BLaER1 (cell line): ENCODE measurements at regions not wholly inside any gene's neighbourhood (a gene's known extent, or its start where the extent isn't known, plus 50 kb on each side); places are given as distances from the start of the nearest gene placed in this dataset.

Source experiments
- H3K27ac ChIP-seq: shearing (Covaris generic); formaldehyde crosslinking; 2 replicates; pipeline ENCODE4 v1.8.1; 2022
- H3K27me3 ChIP-seq: shearing (Covaris generic); formaldehyde crosslinking; 2 replicates; pipeline ENCODE4 v1.8.1; 2022
- H3K36me3 ChIP-seq: shearing (Covaris generic); formaldehyde crosslinking; 2 replicates; pipeline ENCODE4 v1.8.1; 2022
- H3K4me1 ChIP-seq: shearing (Covaris generic); formaldehyde crosslinking; 2 replicates; pipeline ENCODE4 v1.8.1; 2022
- H3K4me2 ChIP-seq: shearing (Covaris generic); formaldehyde crosslinking; 2 replicates; pipeline ENCODE4 v1.8.1; 2022
- H3K4me3 ChIP-seq: shearing (Covaris generic); formaldehyde crosslinking; 2 replicates; pipeline ENCODE4 v1.8.1; 2022
- H3K9ac ChIP-seq: shearing (Covaris generic); formaldehyde crosslinking; 2 replicates; pipeline ENCODE4 v1.8.1; 2022
- H3K9me3 ChIP-seq: shearing (Covaris generic); formaldehyde crosslinking; 2 replicates; pipeline ENCODE4 v1.8.1; 2022
- H4K20me1 ChIP-seq: shearing (Covaris generic); formaldehyde crosslinking; 2 replicates; pipeline ENCODE4 v1.8.1; 2022
- Cebpa-rat ChIP-seq: shearing (Covaris generic); IDR thresholded peaks from 2 replicates; pipeline ENCODE4 v1.8.1; 2022

DNA sequence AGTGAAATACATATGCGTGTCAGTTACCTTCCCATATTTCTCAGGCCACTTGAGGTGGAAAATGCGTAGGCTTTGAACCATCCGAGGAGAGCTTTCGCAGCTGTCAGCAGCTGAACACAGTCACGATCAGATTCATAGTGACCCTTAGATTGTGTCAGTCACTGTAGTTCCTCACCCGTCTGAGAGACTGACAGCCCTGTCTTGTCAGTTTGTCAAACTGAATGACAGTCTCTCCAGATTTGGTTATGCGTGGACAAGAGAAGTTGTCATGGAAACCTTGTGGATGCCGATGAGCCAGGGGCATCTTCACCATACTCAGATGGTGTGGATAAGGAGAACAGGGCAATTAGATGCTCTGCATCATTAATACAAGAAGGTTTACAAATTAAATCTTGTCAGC is 546.3 kb downstream of the TYW1 start:
- TF ChIP-seq Cebpa-rat, result no peak
- Histone ChIP-seq H3K36me3 (no peaks in the 10 kb centered on the region), H3K27me3 (no peaks in the 10 kb centered on the region), H3K9ac (no peak overlapping the region), H3K4me3 (no peak overlapping the region), H3K9me3 (no peaks in the 10 kb centered on the region), H3K4me2 (no peak overlapping the region), H4K20me1 (no peaks in the 10 kb centered on the region), H3K4me1 (no peaks in the 10 kb centered on the region), H3K27ac (no peak overlapping the region)

DNA sequence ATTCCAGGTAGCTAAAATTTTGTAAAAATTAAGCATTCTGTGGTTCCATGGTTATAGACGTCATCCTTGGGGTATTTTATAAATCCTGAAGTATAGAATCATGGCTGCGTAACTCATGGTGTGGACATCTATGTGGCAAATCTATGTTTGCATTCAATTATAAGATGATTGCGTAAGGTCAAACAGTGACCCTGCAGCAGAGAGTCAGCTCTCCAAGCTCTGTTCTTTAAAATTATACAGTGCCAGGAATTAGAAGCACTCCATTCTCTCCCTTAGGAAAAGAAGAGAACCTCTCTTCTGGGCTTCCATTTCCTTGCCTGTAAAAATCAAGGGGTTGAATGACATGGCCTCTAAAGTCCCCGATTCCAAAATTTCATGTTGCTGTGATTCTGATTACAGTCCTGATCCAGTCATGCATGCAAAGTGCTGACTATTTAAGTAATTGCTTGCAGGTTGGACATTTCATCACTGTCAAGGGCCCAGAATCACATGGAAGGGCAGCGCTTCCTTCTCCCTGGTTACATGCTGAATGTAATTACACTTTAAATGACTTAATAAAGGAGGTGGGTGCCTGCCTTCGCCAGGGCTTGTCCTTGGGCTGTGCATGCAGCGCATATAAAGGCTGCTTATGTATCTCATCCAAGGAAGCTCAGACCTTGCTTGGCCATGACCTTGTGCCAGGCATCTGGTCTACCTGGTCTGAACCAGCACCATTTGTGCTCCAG is 550.7 kb downstream of the TYW1 start:
- Histone ChIP-seq H4K20me1 (no peaks in the 10 kb centered on the region), H3K27me3 (no peaks in the 10 kb centered on the region), H3K4me1 (no peaks in the 10 kb centered on the region), H3K27ac (no peak overlapping the region), H3K9ac (no peak overlapping the region), H3K9me3 (peaks cover 16% of the 10 kb centered on the region; the same call in 1 of the 2 replicates), H3K4me2 (no peak overlapping the region), H3K4me3 (no peak overlapping the region), H3K36me3 (no peaks in the 10 kb centered on the region)
- no peak for TF ChIP-seq Cebpa-rat

DNA sequence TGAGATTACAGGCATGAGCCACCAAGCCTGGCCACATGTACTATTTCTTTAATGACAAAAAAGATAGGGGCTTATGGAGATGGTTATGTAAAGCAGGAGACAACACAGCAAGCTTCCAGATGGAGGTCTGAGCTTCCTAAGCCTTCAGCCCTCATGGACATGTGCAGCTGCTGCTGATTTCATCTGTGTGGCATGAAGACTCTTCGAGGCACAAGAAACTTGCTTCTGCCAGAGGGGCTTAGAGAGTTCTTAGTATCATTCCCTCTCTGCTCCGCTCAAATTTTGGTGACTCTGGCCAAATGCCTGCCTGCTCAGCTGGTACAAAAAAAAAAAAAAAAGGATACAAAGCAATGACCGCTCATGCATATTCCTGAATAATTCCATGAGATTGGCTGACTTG is 552.5 kb downstream of the TYW1 start:
- no peak for TF ChIP-seq Cebpa-rat
- no peaks in the 10 kb centered on the region for H4K20me1 ChIP-seq
- H3K27me3 ChIP-seq, result no peaks in the 10 kb centered on the region
- H3K36me3 ChIP-seq, result no peaks in the 10 kb centered on the region
- H3K9me3 ChIP-seq, result peaks cover 16% of the 10 kb centered on the region; the same call in 1 of the 2 replicates
- no peak overlapping the region for H3K27ac ChIP-seq
- no peak overlapping the region for H3K4me2 ChIP-seq
- H3K9ac ChIP-seq, result no peak overlapping the region
- no peak overlapping the region for H3K4me3 ChIP-seq
- no peaks in the 10 kb centered on the region for H3K4me1 ChIP-seq

DNA sequence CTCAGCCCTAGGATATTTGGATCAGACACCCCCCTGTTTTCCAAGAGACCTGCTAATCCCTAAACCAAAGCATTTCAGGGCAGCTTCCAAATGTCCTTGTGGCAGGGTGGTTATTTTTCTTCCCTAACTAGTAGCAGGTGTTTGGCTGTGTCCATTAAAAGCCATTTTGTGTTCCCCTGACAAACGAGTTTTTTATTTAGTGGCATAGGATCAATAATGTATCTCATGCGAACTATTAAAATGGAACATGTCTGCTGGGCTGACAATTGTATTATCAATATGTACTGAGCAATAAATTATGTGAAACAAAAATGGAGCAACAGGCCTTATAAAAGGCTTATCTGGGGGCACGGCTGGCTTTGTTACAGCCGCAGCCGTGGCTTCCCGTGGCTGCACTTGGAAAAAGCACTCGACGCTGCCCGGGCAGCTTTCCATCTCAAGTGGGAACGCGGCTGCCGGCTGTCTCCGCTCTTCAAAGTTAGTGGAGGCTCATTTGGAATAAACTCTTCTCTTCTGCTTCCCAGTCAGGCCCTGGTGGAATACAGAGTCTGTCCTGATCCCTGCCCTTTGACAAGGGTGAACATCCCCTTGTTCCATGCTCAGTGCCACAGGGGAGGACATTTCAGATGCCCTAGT is 554.3 kb downstream of the TYW1 start:
- Histone ChIP-seq H3K9ac (no peak overlapping the region), H3K27me3 (no peaks in the 10 kb centered on the region), H4K20me1 (no peaks in the 10 kb centered on the region), H3K36me3 (no peaks in the 10 kb centered on the region), H3K4me2 (no peak overlapping the region), H3K27ac (no peak overlapping the region), H3K4me1 (no peaks in the 10 kb centered on the region), H3K4me3 (no peak overlapping the region), H3K9me3 (peaks cover 16% of the 10 kb centered on the region; the same call in 1 of the 2 replicates)
- no peak for TF ChIP-seq Cebpa-rat

DNA sequence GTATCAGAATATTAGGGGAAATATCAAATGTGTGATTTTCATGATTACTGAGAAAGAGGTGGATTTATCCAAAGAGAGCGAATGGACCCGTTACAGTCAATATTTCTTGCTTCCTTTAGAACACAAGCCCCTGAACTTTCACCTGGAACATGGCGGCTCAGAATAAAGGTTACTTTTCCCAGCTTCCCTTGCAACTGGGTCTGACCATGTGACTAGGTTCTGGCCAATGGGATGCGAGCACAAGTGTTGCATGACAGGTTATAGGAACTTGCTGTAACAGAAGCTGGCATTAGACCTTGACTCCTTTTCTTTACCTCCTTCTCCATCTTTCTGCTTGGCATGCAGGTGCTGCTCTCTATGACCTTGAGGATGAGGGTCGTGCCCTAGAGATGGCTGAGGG is 556.1 kb downstream of the TYW1 start:
- H3K27ac ChIP-seq, result no peak overlapping the region
- no peaks in the 10 kb centered on the region for H3K36me3 ChIP-seq
- no peak overlapping the region for H3K4me2 ChIP-seq
- H3K4me1 ChIP-seq, result no peaks in the 10 kb centered on the region
- TF ChIP-seq Cebpa-rat, result no peak
- H3K4me3 ChIP-seq, result no peak overlapping the region
- H3K27me3 ChIP-seq, result no peaks in the 10 kb centered on the region
- H3K9me3 ChIP-seq, result peaks cover 16% of the 10 kb centered on the region; the same call in 1 of the 2 replicates
- no peaks in the 10 kb centered on the region for H4K20me1 ChIP-seq
- H3K9ac ChIP-seq, result no peak overlapping the region

DNA sequence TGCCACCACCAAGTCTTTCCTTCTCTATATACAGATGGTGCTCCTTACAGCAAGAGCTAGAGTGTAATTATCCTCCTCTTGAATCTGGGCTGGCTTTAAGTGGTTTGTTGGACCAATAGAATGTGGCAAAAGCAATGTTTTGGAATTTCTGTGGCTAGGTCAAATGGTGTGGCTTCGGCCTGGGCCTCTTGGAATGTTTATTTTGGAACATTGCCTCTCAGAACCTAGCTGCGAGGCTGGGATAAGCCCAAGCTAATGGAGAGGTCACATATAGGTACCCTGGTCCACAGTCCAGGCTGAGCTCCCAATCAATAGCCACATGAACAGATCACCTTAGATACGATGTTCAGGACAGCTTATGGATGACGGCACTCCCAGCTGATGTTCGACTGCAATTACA is 556.7 kb downstream of the TYW1 start:
- TF ChIP-seq Cebpa-rat, result no peak
- peaks cover 16% of the 10 kb centered on the region; the same call in 1 of the 2 replicates for H3K9me3 ChIP-seq
- H4K20me1 ChIP-seq, result no peaks in the 10 kb centered on the region
- no peak overlapping the region for H3K27ac ChIP-seq
- no peaks in the 10 kb centered on the region for H3K4me1 ChIP-seq
- H3K27me3 ChIP-seq, result no peaks in the 10 kb centered on the region
- no peak overlapping the region for H3K4me2 ChIP-seq
- no peak overlapping the region for H3K4me3 ChIP-seq
- H3K9ac ChIP-seq, result no peak overlapping the region
- H3K36me3 ChIP-seq, result no peaks in the 10 kb centered on the region

DNA sequence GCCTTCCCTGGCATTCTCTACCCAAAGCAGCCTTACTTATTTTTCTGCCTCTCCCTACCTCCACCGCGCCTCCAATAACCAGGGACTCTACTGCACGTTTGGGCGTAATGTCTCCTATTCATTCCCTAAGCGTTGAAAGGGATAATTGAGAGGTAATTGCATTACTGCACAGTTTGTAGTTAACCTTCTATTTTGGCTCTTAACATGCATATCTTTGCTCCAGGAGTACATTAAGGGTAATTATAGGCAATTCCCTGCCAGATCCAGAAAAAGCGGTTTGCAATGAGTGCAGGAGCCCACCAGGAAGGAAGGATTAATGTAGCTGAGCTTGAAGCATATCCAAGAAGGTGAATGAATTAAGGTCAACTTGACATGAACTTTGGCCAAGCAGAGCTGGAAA is 558.4 kb downstream of the TYW1 start:
- Histone ChIP-seq H3K27ac (no peak overlapping the region), H3K36me3 (no peaks in the 10 kb centered on the region), H3K4me2 (no peak overlapping the region), H3K4me3 (no peak overlapping the region), H3K9me3 (peaks cover 11% of the 10 kb centered on the region), H3K4me1 (no peaks in the 10 kb centered on the region), H3K27me3 (no peaks in the 10 kb centered on the region), H3K9ac (no peak overlapping the region), H4K20me1 (no peaks in the 10 kb centered on the region)
- no peak for TF ChIP-seq Cebpa-rat

DNA sequence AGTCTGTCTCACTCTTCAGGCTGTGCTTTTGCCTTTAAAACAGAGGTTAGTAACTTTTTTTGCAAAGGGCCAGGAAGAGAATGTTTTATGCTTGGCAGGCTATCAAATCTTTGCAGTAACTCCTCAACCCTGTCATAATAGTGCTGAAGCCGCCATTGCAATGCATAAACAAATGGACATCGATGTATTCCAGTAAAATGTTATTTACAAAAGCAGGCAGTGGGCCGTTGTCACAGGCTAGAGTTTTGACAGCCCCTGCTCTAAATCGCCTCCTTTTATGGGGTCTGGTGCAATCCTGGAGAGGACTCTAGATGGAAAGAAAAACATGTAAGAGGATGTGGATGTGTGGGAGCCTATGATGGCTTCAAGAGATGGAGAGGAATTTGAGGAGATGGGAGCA is 568.3 kb downstream of the TYW1 start:
- H3K36me3 ChIP-seq, result no peaks in the 10 kb centered on the region
- H3K4me1 ChIP-seq, result no peaks in the 10 kb centered on the region
- no peak overlapping the region for H3K4me3 ChIP-seq
- no peaks in the 10 kb centered on the region for H3K27me3 ChIP-seq
- H4K20me1 ChIP-seq, result no peaks in the 10 kb centered on the region
- H3K9me3 ChIP-seq, result peaks cover 10% of the 10 kb centered on the region
- no peak overlapping the region for H3K9ac ChIP-seq
- TF ChIP-seq Cebpa-rat, result no peak
- H3K27ac ChIP-seq, result no peak overlapping the region
- no peak overlapping the region for H3K4me2 ChIP-seq

DNA sequence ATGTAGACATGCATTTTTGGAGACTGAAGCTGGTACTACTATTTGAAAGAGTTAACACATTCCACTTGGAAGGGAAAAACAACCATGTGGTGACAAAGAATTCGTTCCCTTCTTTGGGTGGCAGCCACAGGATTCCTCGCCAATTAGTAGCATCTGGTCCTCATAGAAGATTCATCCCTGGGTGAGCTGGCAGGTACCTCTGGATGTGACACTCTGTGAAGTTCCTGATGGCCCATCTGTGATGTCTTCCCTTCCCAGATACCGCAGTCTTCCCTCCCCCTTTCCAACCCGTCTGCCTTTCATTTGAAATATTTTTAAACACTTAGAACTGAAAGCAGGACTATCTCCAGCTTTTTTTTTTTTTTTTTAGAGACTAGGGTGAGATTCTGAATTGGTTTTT is 569.5 kb downstream of the TYW1 start:
- TF ChIP-seq Cebpa-rat, result no peak
- H3K9me3 ChIP-seq, result peaks cover 4% of the 10 kb centered on the region
- no peaks in the 10 kb centered on the region for H3K4me1 ChIP-seq
- no peaks in the 10 kb centered on the region for H3K27me3 ChIP-seq
- H3K9ac ChIP-seq, result no peak overlapping the region
- no peak overlapping the region for H3K27ac ChIP-seq
- no peaks in the 10 kb centered on the region for H4K20me1 ChIP-seq
- H3K4me2 ChIP-seq, result no peak overlapping the region
- H3K4me3 ChIP-seq, result no peak overlapping the region
- H3K36me3 ChIP-seq, result no peaks in the 10 kb centered on the region

DNA sequence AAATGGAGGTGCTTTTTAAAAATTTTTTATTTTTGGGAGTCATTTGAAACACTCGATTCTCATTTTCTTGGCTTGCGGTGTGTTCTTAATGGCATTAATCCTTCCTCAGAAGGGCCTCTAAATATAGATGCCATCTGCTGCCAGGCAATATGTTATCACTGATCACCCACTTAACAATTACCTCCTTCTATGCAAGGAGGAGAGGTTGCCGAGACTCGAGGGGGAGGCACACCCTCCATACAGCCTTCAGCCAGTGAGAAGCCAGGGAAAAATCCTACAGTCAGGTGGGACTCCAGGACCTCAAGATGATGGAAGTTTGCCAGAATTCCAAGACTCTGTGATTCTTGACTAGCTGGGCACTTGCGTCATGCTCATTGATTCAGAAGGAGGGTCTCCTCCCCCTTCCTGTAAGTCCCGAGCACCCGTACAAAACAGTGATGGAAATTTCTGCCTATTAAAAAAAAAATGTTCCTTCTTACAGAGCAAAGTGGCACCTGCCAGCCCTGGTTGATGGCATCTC is 574.5 kb downstream of the TYW1 start:
- Histone ChIP-seq H4K20me1 (no peaks in the 10 kb centered on the region), H3K36me3 (no peaks in the 10 kb centered on the region), H3K27ac (no peak overlapping the region), H3K27me3 (no peaks in the 10 kb centered on the region), H3K9me3 (peaks cover 13% of the 10 kb centered on the region), H3K9ac (no peak overlapping the region), H3K4me3 (no peak overlapping the region), H3K4me2 (no peak overlapping the region), H3K4me1 (no peaks in the 10 kb centered on the region)
- no peak for TF ChIP-seq Cebpa-rat
